SK-N-SH (cell line): ENCODE measurements at regions not wholly inside any gene's neighbourhood (a gene's known extent, or its start where the extent isn't known, plus 50 kb on each side); places are given as distances from the start of the nearest gene placed in this dataset.

Experiments
- CTCF ChIP-seq: fragments of 200-600 bp; sonication (generic); IDR thresholded peaks from 2 replicates; pipeline ENCODE4 v1.6.1; 2017; ENCODE audit warnings: antibody characterized with exemption, mild to moderate bottlenecking, moderate library complexity
- EP300 ChIP-seq, 2 experiments: IDR thresholded peaks; 2 replicates each; pipeline versions ENCODE4 v1.4.0 to v1.6.1; 2012; ENCODE audit warnings: borderline replicate concordance in 1 of 2, low read depth in 1 of 2, low read length in 1 of 2
- EZH2phosphoT487 ChIP-seq: fragments of 200-600 bp; sonication (generic); IDR thresholded peaks from 2 replicates; pipeline ENCODE4 v1.6.1; 2017; ENCODE audit warnings: low read depth, mixed run types, mild to moderate bottlenecking, antibody characterized with exemption, moderate library complexity, borderline replicate concordance
- GABPA ChIP-seq: IDR thresholded peaks from 2 replicates; pipeline ENCODE4 v1.4.0; 2012; ENCODE audit warnings: low read depth, mild to moderate bottlenecking
- IRF3 ChIP-seq: fragments of 150-350 bp; IDR thresholded peaks from 2 replicates; pipeline ENCODE4 v1.6.1; 2016; ENCODE audit warnings: mild to moderate bottlenecking, low read depth, low read length
- MXI1 ChIP-seq: IDR thresholded peaks from 2 replicates; pipeline ENCODE4 v1.6.1; 2012; ENCODE audit warnings: mild to moderate bottlenecking, low read depth, low read length, improper control_type of control experiment
- NRF1 ChIP-seq: IDR thresholded peaks from 2 replicates; pipeline ENCODE4 v1.6.1; 2012; ENCODE audit warnings: low read depth, mild to moderate bottlenecking, low read length
- POLR2AphosphoS5 ChIP-seq: IDR thresholded peaks from 2 replicates; pipeline ENCODE4 v1.6.1; 2012; ENCODE audit warnings: low read depth, low read length
- TAF1 ChIP-seq: IDR thresholded peaks from 2 replicates; pipeline ENCODE4 v1.6.1; 2012; ENCODE audit warnings: low read depth, mild to moderate bottlenecking, low read length, moderate library complexity, borderline replicate concordance

- TF ChIP-seq TAF1 (no peak), CTCF (no peak), EZH2phosphoT487 (no peak), MXI1 (no peak), GABPA (no peak), POLR2AphosphoS5 (no peak), NRF1 (no peak), EP300 (IDR thresholded peaks at IDR 0.05; ENCODE audit: borderline replicate concordance in 1 of 2, low read depth in 1 of 2, low read length in 1 of 2) (no peak), IRF3 (no peak)
These were observed 1109.0 kb downstream of the EFNB2 start for GRCh38 chr13:105426441-105426840.
